ENCODE measurements at regions not wholly inside any gene's neighbourhood (a gene's known extent, or its start where the extent isn't known, plus 50 kb on each side); places are given as distances from the start of the nearest gene placed in this dataset.

DNA sequence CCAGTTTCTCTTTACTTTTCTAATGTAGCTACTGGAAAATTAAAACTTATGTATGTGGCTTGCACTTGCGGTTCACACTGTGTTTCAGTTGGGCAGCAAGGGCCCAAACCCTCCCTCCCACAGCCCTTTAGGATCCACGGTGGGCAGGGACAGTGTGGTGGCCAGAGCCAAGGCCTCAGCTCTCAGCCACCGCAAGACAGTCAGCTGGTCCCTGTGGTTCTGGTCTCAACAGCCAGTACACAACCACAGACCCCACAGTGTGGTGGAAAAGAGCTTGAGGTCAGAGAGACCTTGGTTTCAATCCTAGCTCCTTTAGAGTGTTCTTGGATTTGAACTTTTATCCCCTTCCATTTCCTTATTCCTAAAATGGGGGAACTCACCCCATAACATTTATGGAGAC lies 153.0 kb upstream of the SMIM23 start:
- Histone ChIP-seq H3K27me3 (peaks cover 35% of the 10 kb centered on the region), H3K4me3 (no peak overlapping the region), H3K36me3 (no peaks in the 10 kb centered on the region), H3K9me3 (no peaks in the 10 kb centered on the region), H3K4me1 (peaks cover 8% of the 10 kb centered on the region), H3K27ac (no peak overlapping the region)
- 89% methylated on average over 3 of the region's 3 CpGs for WGBS
- TF ChIP-seq POLR2AphosphoS5 (IDR thresholded peaks at IDR 0.05), result no peak
- no peak for TF ChIP-seq POLR2A (IDR thresholded peaks at IDR 0.05)
- TF ChIP-seq EP300 (IDR thresholded peaks at IDR 0.05), result no peak
- TF ChIP-seq, protein P1, sequence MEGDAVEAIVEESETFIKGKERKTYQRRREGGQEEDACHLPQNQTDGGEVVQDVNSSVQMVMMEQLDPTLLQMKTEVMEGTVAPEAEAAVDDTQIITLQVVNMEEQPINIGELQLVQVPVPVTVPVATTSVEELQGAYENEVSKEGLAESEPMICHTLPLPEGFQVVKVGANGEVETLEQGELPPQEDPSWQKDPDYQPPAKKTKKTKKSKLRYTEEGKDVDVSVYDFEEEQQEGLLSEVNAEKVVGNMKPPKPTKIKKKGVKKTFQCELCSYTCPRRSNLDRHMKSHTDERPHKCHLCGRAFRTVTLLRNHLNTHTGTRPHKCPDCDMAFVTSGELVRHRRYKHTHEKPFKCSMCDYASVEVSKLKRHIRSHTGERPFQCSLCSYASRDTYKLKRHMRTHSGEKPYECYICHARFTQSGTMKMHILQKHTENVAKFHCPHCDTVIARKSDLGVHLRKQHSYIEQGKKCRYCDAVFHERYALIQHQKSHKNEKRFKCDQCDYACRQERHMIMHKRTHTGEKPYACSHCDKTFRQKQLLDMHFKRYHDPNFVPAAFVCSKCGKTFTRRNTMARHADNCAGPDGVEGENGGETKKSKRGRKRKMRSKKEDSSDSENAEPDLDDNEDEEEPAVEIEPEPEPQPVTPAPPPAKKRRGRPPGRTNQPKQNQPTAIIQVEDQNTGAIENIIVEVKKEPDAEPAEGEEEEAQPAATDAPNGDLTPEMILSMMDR (IDR thresholded peaks at IDR 0.05), result no peak
- DNase-seq (ENCODE audit: low spot score in 2 of 2), result no peak

DNA sequence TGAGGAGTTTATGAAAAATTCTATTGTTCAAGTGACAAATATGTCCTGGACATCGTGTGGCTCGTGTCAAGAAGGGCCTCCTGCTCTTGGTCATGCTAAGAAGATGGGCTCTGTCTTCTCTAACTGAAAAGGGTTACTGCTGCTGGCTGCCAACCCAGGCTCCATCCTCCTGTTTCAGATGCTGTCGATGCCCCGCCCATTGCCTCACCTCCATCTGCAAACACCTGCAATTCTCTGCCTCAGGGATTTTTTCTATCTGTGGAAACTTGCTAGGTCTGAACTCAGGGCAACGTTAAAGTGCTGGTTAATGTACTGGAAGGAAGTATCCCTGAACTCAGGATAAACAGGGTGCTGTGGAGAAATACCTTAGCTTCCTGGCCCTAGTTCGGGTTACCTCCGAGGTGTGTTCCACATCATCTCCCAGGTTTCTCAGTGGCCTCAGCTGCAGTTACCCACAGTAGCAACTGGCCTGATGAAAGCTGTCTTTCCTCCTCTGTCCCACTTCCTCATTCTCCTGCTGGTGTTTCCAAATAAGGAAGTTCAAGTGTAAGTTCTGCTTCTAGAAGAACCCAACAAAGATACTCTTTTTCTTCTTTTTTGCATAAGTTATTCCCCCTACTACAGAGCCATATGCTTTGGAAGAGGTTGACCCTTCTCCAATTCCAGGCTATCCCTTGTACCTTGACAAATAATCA lies 151.7 kb upstream of the SMIM23 start:
- TF ChIP-seq POLR2A (IDR thresholded peaks at IDR 0.05) (no peak), POLR2AphosphoS5 (IDR thresholded peaks at IDR 0.05) (no peak), EP300 (IDR thresholded peaks at IDR 0.05) (no peak)
- TF ChIP-seq, protein P1 (IDR thresholded peaks at IDR 0.05), result no peak
- Histone ChIP-seq H3K27ac (no peak overlapping the region), H3K27me3 (peaks cover 35% of the 10 kb centered on the region), H3K4me3 (no peak overlapping the region), H3K36me3 (no peaks in the 10 kb centered on the region), H3K9me3 (no peaks in the 10 kb centered on the region), H3K4me1 (peaks cover 8% of the 10 kb centered on the region)
- WGBS, result 64% methylated on average over 7 of the region's 7 CpGs
- DNase-seq (ENCODE audit: low spot score in 2 of 2), result no peak

DNA sequence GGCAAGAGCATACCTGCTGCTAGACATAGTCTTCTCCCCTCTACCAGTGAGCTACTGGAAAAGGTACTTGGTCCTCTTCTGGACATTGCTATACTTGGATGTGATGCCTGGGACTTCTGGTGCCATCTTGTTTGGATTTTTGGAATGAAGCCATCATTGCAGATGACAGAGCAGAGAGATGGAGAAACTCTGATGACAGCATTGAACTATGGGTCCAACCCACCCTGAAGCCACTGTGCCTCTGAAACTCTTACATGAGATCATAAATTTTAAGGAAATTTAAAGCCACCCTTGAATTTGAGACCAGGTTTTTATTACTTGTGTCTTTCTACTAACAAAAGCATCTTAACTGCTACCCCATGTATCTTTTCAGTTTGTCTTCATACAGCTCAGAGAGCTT lies 151.1 kb upstream of the SMIM23 start:
- no peak for DNase-seq (ENCODE audit: low spot score in 2 of 2)
- no peak for TF ChIP-seq POLR2AphosphoS5 (IDR thresholded peaks at IDR 0.05)
- no peak for TF ChIP-seq EP300 (IDR thresholded peaks at IDR 0.05)
- no peak for TF ChIP-seq POLR2A (IDR thresholded peaks at IDR 0.05)
- TF ChIP-seq, protein P1 (IDR thresholded peaks at IDR 0.05), result no peak
- Histone ChIP-seq H3K36me3 (no peaks in the 10 kb centered on the region), H3K27me3 (peaks cover 33% of the 10 kb centered on the region), H3K4me3 (no peak overlapping the region), H3K4me1 (peaks cover 8% of the 10 kb centered on the region), H3K9me3 (no peaks in the 10 kb centered on the region), H3K27ac (no peak overlapping the region)

DNA sequence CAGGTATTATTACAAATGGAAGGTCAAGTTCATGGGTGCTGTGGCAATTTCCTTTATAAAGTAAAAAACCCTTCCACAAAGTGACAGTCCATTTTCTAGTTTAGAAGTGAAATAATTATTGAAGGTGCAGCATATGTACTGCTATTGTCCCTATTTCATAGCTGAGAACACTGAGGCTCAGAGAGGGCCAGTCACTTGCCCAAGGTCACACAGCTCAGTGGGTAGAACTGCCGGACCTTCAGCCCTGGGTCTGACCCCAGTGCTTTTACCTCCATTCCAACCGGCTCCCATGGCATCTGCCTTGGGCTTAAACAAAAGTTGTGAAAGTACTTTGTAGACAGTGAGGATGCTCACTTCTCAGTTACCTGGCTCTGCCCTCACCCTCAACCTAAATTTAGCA lies 150.6 kb upstream of the SMIM23 start:
- TF ChIP-seq POLR2AphosphoS5 (IDR thresholded peaks at IDR 0.05) (no peak), EP300 (IDR thresholded peaks at IDR 0.05) (no peak), POLR2A (IDR thresholded peaks at IDR 0.05) (no peak)
- TF ChIP-seq, protein P1 (IDR thresholded peaks at IDR 0.05), result no peak
- Histone ChIP-seq H3K4me3 (no peak overlapping the region), H3K27me3 (peaks cover 28% of the 10 kb centered on the region), H3K4me1 (peaks cover 3% of the 10 kb centered on the region), H3K36me3 (no peaks in the 10 kb centered on the region), H3K27ac (no peak overlapping the region), H3K9me3 (no peaks in the 10 kb centered on the region)
- DNase-seq (ENCODE audit: low spot score in 2 of 2), result no peak
- WGBS, result 100% methylated on average over 2 of the region's 2 CpGs

DNA sequence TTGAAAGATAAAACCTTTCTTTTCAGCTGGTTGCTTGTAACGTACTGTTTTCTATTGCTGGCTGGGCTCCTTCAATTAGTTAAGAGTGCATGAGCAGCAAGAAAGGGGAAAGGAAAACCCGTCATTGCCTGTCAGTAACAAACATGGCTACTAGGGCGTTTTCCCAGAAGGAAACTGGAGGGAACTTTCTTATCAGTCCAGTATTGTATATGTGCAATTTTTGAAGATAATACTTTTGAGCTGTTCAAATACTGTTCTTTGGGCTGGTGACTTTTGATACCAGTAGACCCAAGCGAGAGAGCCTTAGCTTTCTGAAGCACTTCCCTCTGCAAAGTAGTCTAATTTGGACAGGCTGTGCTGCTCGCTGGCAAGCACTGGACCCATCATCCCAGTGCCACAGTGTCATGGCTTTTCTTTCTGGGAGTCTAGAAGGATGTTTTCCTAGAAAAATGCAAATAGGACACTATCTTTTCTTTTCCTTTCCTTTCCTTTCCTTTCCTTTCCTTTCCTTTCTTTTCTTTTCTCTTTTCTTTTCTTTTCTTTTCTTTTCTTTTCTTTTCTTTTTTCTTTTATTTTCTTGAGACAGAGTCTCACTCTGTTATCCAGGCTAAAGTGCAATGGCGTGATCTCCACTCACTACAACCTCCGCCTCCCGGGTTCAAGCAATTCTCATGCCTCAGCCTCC lies 149.9 kb upstream of the SMIM23 start:
- WGBS, result 83% methylated on average over 8 of the region's 8 CpGs
- H3K4me1 ChIP-seq, result peaks cover 2% of the 10 kb centered on the region
- no peaks in the 10 kb centered on the region for H3K36me3 ChIP-seq
- H3K27ac ChIP-seq, result no peak overlapping the region
- DNase-seq (ENCODE audit: low spot score in 2 of 2), result no peak
- TF ChIP-seq EP300 (IDR thresholded peaks at IDR 0.05), result no peak
- no peaks in the 10 kb centered on the region for H3K9me3 ChIP-seq
- no peak overlapping the region for H3K4me3 ChIP-seq
- H3K27me3 ChIP-seq, result peaks cover 21% of the 10 kb centered on the region

Measured in suprapubic skin (tissue), 4 donors.